HUDEP-2 (cell line): ENCODE measurements at regions not wholly inside any gene's neighbourhood (a gene's known extent, or its start where the extent isn't known, plus 50 kb on each side); places are given as distances from the start of the nearest gene placed in this dataset.

Source experiments
- DNase-seq, 76 experiments: peaks; one replicate each; lab custom pipeline; 2025; ENCODE audit not compliant: unreplicated experiment in 76 of 76; lab: John Stamatoyannopoulos, UW

- DNase-seq = no peak
Observed at GRCh38 chr20:7585126-7585679, 355.1 kb downstream of the HAO1 start.

- no peak for DNase-seq
Observed at GRCh38 chr20:7586481-7586880, 353.8 kb downstream of the HAO1 start.

- no peak for DNase-seq
Observed at GRCh38 chr20:7589164-7589563, 351.1 kb downstream of the HAO1 start.

- no peak for DNase-seq
Observed at GRCh38 chr20:7596541-7596940, 343.7 kb downstream of the HAO1 start.

- DNase-seq = no peak
Observed at GRCh38 chr20:7601431-7601830, 338.8 kb downstream of the HAO1 start.

- DNase-seq = no peak
Observed at GRCh38 chr20:7606941-7607340, 333.3 kb downstream of the HAO1 start.

- no peak for DNase-seq
Observed at GRCh38 chr20:7608250-7608649, 332.0 kb downstream of the HAO1 start.

GRCh38 chr20:7609251-7609650, 331.0 kb downstream of the HAO1 start:
- DNase-seq = no peak

- DNase-seq = no peak
Observed at GRCh38 chr20:7610681-7611080, 329.6 kb downstream of the HAO1 start.

GRCh38 chr20:7617797-7618196, 322.5 kb downstream of the HAO1 start:
- no peak for DNase-seq

- DNase-seq = no peak
Observed at GRCh38 chr20:7622399-7622961, 317.8 kb downstream of the HAO1 start.

- DNase-seq = no peak
Observed at GRCh38 chr20:7624886-7625285, 315.4 kb downstream of the HAO1 start.

GRCh38 chr20:7627734-7628663, 312.3 kb downstream of the HAO1 start:
- DNase-seq = no peak

- no peak for DNase-seq
Observed at GRCh38 chr20:7629880-7630279, 310.4 kb downstream of the HAO1 start.

GRCh38 chr20:7637184-7637583, 303.1 kb downstream of the HAO1 start:
- no peak for DNase-seq

GRCh38 chr20:7650086-7650879, 290.0 kb downstream of the HAO1 start:
- no peak for DNase-seq

GRCh38 chr20:7654231-7654630, 286.0 kb downstream of the HAO1 start:
- no peak for DNase-seq

- no peak for DNase-seq
Observed at GRCh38 chr20:7656687-7657467, 283.4 kb downstream of the HAO1 start.

- no peak for DNase-seq
Observed at GRCh38 chr20:7657569-7657968, 282.7 kb downstream of the HAO1 start.

GRCh38 chr20:7660165-7660564, 280.1 kb downstream of the HAO1 start:
- DNase-seq = no peak
